NT2/D1 (cell line): ENCODE measurements at regions not wholly inside any gene's neighbourhood (a gene's known extent, or its start where the extent isn't known, plus 50 kb on each side); places are given as distances from the start of the nearest gene placed in this dataset.
"Not testable (repeated sequence)": the region's sequence is repeated elsewhere in the genome, so short reads cannot be mapped to it uniquely, and the experiment has no call there.

ENCODE experiments used
- DNase-seq: peaks from one replicate; pipeline ENCODE4 v3.0.0-alpha.2; 2011; ENCODE audit warnings: low read depth, low spot score
- H3K27me3 ChIP-seq: 2 replicates; pipeline ENCODE4 v1.6.0; 2011; ENCODE audit warnings: mild to moderate bottlenecking; ENCODE audit not compliant: insufficient read length, insufficient read depth
- H3K36me3 ChIP-seq: 2 replicates; pipeline ENCODE4 v1.6.1; 2011; ENCODE audit warnings: mild to moderate bottlenecking, low read length, mixed read lengths; ENCODE audit not compliant: insufficient read depth, insufficient read length
- H3K4me1 ChIP-seq: 2 replicates; pipeline ENCODE4 v1.5.1; 2011; ENCODE audit not compliant: insufficient read depth, insufficient read length
- H3K4me3 ChIP-seq: 2 replicates; pipeline ENCODE4 v1.5.1; 2011; ENCODE audit warnings: low read depth; ENCODE audit not compliant: insufficient read length
- H3K9ac ChIP-seq: 2 replicates; pipeline ENCODE4 v1.6.0; 2011; ENCODE audit warnings: low read depth; ENCODE audit not compliant: insufficient read length
- H3K9me3 ChIP-seq: 2 replicates; pipeline ENCODE4 v1.5.1; 2011; ENCODE audit warnings: mild to moderate bottlenecking, low read length; ENCODE audit not compliant: insufficient read depth
- SUZ12 ChIP-seq: IDR thresholded peaks from 2 replicates; pipeline ENCODE4 v1.6.1; 2011; ENCODE audit not compliant: insufficient read length, insufficient read depth; ENCODE audit errors: extremely low read depth
- YY1 ChIP-seq: IDR thresholded peaks from 2 replicates; pipeline ENCODE4 v1.6.1; 2011; ENCODE audit not compliant: insufficient read length, insufficient read depth
- ZNF274 ChIP-seq: IDR thresholded peaks from 2 replicates; pipeline ENCODE4 v1.6.1; 2011; ENCODE audit warnings: mild to moderate bottlenecking, low read depth, low read length

DNA sequence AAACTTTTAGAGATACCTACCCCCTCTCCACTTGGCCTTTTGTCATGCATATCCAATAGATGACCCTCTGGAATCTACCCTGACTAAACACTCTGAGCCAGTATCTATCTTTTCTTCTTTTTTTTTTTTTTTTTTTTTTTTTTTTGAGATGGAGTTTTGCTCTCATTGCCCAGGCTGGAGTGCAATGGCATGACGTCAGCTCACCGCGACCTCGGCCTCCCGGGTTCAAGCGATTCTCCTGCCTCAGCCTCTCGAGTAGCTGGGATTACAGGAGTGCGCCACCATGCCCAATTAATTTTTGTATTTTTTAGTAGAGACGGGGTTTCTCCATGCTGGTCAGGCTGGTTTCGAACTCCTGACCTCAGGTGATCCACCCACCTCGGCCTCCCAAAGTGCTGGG is 50.8 kb upstream of the GRIN2B start:
- H3K4me3 ChIP-seq, DNase-seq: not testable (repeated sequence)

DNA sequence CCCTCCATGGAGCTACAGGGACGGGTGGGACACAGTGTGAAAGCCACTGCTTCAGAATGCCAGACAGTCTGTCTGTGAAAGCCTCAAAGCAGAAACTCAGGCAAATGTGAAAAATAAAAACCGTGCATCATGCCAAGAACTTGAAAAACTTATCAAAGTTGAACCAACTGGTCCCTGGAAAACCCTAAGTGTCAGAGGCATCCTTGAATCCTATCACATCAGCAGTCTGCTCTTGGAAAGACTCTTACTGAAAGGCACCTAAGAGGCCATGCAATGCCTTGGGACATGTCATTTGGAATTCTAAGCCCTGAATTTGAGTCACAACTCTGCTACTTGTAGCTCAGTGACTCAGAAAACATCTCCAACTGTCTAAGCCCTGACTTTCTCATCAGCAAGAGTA is 62.4 kb upstream of the GRIN2B start:
- Histone ChIP-seq H3K9me3 (no peaks in the 10 kb centered on the region), H3K4me1 (no peaks in the 10 kb centered on the region), H3K27me3 (no peaks in the 10 kb centered on the region), H3K9ac (no peak overlapping the region), H3K36me3 (no peaks in the 10 kb centered on the region), H3K4me3 (no peak overlapping the region)
- DNase-seq, result no peak
- no peak for TF ChIP-seq YY1
- no peak for TF ChIP-seq SUZ12
- TF ChIP-seq ZNF274, result no peak

More for the DNA sequence above, 50.8 kb upstream of the GRIN2B start:
- H3K4me1 ChIP-seq, H3K36me3 ChIP-seq, H3K9ac ChIP-seq, H3K9me3 ChIP-seq, H3K27me3 ChIP-seq: not testable (repeated sequence)

DNA sequence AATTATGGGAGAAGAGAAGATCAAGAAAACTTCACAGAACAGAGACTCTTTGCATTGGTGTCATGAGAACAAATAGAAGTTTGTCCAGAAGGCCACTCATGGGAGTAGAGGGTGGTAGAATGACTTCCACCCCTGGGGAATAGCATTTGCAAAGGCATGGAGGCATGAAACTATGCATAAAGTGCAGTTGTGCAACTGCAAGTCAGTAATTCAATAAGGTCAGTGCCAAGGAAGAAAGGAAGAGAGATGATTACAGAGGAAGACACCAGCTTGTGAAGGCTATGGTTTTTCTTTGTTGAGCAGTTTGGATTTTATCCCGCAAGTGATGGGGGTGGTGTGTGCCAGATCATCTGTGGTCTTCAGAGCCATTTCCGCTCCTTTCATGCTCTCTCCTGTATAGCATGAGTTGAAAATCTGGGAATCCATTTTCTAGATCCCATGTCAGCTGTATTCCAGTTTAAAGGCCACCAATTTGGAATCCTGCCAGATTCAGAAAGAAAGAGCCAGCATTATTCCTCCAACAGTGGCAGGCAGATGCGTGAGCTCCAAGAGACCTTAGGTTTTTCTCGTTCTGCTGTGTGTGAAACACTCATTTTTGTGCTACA is 67.6 kb upstream of the GRIN2B start:
- TF ChIP-seq SUZ12 (no peak), YY1 (no peak), ZNF274 (no peak)
- H3K27me3 ChIP-seq, result no peaks in the 10 kb centered on the region
- H3K4me3 ChIP-seq, result no peak overlapping the region
- no peaks in the 10 kb centered on the region for H3K4me1 ChIP-seq
- no peak for DNase-seq
- no peaks in the 10 kb centered on the region for H3K36me3 ChIP-seq
- H3K9ac ChIP-seq, result no peak overlapping the region
- no peaks in the 10 kb centered on the region for H3K9me3 ChIP-seq

DNA sequence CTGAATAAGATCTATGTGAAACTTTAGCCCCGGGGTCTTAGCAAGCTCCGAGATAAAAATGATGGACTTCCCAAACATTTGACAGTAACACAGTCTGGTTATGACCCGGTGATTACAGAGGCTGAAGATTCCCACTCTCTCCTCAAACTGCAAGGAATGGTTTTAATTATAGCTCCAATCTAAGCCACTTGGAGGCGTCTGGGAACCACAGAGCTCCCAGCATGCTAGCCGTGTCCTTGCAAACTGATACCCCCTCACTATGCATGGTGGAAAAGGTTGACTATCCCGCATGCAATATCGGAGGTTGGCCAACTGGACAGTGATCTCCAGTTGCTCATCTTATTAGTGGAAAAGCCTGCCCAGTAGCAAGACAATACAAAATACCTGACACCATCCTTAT is 76.5 kb upstream of the GRIN2B start:
- Histone ChIP-seq H3K4me1 (no peaks in the 10 kb centered on the region), H3K9me3 (no peaks in the 10 kb centered on the region)

DNA sequence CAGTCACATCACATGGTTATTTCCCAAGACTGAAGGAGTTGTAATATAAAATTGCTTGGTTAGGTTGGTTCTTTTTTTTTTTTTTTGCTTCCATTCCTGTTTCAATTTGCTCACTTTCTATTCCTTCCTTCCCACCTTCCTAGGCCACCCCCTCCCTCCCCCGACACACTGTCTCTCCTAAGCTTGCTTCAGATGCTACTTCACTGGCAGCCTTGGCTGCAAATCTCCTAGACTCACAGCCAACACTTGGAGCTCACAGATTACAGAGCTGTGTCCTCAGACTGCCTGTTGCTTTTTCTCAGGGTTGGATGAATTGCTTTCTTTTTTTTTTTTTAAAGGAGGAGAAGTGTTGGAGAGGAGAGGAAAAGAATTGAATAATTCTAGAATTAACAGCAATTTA is 77.3 kb upstream of the GRIN2B start:
- no peak for DNase-seq
- Histone ChIP-seq H3K4me3 (no peak overlapping the region), H3K4me1 (no peaks in the 10 kb centered on the region), H3K27me3 (no peaks in the 10 kb centered on the region), H3K9ac (no peak overlapping the region), H3K36me3 (no peaks in the 10 kb centered on the region), H3K9me3 (no peaks in the 10 kb centered on the region)
- TF ChIP-seq ZNF274, result no peak
- TF ChIP-seq YY1, result no peak
- no peak for TF ChIP-seq SUZ12

More for the DNA sequence above, 76.5 kb upstream of the GRIN2B start:
- no peak for DNase-seq
- H3K36me3 ChIP-seq, result no peaks in the 10 kb centered on the region
- H3K4me3 ChIP-seq, result no peak overlapping the region
- H3K9ac ChIP-seq, result no peak overlapping the region
- no peaks in the 10 kb centered on the region for H3K27me3 ChIP-seq
- no peak for TF ChIP-seq SUZ12
- no peak for TF ChIP-seq ZNF274
- TF ChIP-seq YY1, result no peak

DNA sequence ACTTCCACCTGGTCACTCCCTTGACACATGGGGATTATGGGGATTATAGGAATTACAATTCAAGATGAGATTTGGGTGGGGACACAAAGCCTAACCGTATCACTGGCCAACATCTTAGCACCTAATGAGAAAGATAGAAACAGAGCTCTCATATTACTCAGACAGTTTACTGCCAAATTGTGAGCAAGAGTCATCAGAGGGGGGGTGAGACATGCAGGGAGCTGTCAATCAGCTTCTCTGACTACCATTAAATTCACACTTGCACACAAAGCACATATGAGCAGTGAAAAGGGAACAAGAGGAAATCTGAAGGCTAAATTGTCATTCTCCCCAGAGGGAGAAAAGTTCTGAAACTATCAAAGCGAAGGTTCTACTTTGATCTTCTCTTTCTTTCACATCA is 78.1 kb upstream of the GRIN2B start:
- Histone ChIP-seq H3K36me3 (no peaks in the 10 kb centered on the region), H3K9ac (no peak overlapping the region), H3K9me3 (no peaks in the 10 kb centered on the region), H3K27me3 (no peaks in the 10 kb centered on the region), H3K4me1 (no peaks in the 10 kb centered on the region), H3K4me3 (no peak overlapping the region)
- TF ChIP-seq SUZ12 (no peak), ZNF274 (no peak), YY1 (no peak)
- no peak for DNase-seq

DNA sequence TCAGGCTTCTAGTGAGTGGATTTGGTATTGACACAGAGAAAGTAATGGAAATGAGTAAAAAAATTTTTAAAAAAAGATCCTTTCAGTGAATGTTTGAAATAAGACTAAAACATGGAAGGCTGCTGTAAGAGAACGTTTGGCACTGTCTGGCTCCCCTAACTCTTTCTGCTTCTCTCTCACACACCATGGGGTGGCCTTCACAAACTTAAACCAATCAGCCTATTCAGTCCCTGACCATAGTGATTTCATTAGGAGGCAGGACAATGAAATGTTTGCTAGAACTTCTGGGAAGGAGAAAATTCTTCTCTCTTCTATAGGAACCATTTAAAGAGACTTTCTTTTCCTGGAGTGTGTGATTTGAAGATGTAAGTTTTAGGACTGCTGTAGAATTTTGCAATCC is 84.2 kb upstream of the GRIN2B start:
- Histone ChIP-seq H3K9me3 (no peaks in the 10 kb centered on the region), H3K27me3 (no peaks in the 10 kb centered on the region), H3K4me3 (no peak overlapping the region), H3K4me1 (no peaks in the 10 kb centered on the region), H3K9ac (no peak overlapping the region), H3K36me3 (no peaks in the 10 kb centered on the region)
- DNase-seq, result no peak
- no peak for TF ChIP-seq SUZ12
- no peak for TF ChIP-seq YY1
- no peak for TF ChIP-seq ZNF274

DNA sequence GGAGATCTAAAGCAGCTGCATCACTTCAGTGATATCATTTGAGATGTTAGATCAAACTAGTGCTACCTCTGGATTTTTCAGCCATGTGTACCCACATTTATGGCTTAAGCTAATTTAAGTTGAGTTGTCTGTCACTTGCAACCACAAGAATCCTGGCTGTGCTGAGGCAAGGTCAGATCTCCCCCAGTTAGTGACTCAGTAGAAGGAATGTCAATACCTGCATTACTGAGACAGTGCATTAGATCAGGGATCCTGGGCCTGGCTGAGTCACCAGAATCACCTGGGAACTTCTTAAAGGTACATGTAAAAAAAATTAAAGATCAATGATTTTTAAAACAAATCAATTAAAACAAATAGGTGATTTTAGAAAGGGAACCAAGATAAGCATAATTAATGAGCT is 84.6 kb upstream of the GRIN2B start:
- H3K4me1 ChIP-seq, result no peaks in the 10 kb centered on the region
- no peaks in the 10 kb centered on the region for H3K27me3 ChIP-seq
- TF ChIP-seq SUZ12 (no peak), ZNF274 (no peak), YY1 (no peak)
- H3K36me3 ChIP-seq, result no peaks in the 10 kb centered on the region
- no peaks in the 10 kb centered on the region for H3K9me3 ChIP-seq
- no peak overlapping the region for H3K4me3 ChIP-seq
- H3K9ac ChIP-seq, result no peak overlapping the region
- no peak for DNase-seq
